Right renal cortex interstitium (tissue), 3 donors: ENCODE measurements at regions not wholly inside any gene's neighbourhood (a gene's known extent, or its start where the extent isn't known, plus 50 kb on each side); places are given as distances from the start of the nearest gene placed in this dataset.

Experiments used
- DNase-seq, 3 donors: peaks; one replicate each; pipeline ENCODE4 v3.0.0-alpha.2; 2013; ENCODE audit warnings: low read depth in 3 of 3, low spot score in 2 of 3

- DNase-seq: no peak
Measured at GRCh38 chr12:43123461-43123860, 428.5 kb downstream of the ADAMTS20 start.

- no peak for DNase-seq
Measured at GRCh38 chr12:43120150-43120549, 431.9 kb downstream of the ADAMTS20 start.

DNA sequence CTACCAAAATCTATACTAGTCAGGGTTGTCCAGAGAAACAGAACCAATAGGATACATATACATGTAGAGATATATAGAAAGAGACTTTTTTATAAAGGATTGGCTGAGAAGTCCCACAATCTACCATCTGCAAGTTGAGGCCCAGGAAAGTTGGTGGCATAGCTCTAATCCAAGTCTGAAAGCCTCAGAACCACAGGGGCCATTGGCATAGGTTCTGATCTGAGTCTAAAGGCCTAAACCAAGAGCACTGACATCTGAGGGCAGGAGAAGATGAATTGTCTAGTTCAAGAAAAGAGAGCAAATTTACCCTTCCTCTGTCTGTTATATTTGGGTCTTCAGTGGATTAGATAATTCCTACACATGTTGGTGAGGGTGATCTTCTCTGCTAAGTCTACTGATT, 433.1 kb downstream of the ADAMTS20 start:
- no peak for DNase-seq

DNA sequence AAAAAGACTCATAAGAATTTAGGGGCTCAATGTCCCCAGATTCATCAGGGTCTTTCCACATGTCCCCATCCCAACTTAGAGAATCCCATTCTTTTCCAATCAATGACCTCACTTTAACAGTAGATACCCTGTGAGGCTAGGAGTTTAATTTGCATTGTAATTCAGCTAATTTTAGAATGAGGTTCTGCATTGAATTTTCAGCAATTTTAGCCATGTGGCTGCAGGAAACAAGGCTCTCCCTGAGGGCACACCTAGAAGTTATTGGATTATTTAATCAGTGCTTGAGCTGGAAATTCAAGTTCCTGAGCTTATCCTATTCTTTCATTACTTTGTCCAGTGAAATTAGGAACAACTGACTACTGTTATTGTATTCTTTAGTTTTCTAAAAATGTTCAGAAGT, 433.8 kb downstream of the ADAMTS20 start:
- DNase-seq: no peak

DNA sequence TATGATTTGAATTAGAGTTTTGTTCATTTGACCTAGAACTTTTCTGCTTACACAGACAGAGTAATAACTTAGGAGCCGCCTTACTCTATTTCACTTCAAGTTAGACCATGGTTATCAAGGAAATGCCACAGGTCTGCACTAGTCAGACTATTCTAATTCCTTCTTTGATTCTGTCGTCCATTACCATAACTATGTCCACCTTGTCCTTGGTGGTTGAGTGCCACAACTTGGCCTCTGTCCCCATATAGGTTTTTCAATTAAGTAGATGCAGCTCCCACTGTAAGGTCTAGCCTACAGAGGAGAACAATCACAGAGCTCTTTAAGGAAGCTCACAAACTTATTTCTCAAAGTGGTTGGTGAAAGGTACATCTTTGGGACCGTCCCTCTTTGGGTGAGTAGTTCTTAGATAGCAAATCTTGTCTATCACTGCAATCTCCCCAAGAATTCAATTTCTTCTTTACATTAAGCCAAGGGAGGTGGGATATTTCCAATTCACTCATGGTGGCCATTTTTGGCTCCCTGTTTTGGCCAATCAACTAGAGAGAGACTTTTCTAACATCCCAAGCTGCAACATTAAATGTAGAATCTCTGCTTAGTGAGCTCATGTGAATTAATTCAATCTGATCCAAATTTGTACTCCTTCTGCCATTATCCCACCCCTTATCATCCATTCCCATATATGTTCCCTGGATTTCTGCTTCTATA, 434.6 kb downstream of the ADAMTS20 start:
- DNase-seq: no peak

GRCh38 chr12:43115441-43116160, 436.4 kb downstream of the ADAMTS20 start:
- DNase-seq: no peak

DNA sequence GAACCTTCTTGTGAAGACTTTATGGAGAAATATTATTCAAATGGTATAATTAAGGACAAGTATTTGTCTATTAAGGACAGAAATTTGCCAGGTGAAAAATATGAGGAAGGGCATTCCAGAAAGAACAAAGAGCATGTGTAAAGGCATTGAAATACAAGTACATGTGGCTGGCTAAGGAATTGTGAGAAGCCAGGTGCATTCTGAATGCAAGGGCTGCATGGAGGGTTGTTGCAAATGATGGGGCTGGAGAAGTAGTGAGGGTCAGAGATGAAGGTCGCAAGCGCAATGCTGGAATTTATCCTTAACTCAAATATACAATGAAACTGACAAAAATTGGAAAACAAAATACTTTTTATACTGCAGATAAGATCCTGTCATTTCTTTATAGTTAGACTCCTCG, 437.7 kb downstream of the ADAMTS20 start:
- no peak for DNase-seq

DNA sequence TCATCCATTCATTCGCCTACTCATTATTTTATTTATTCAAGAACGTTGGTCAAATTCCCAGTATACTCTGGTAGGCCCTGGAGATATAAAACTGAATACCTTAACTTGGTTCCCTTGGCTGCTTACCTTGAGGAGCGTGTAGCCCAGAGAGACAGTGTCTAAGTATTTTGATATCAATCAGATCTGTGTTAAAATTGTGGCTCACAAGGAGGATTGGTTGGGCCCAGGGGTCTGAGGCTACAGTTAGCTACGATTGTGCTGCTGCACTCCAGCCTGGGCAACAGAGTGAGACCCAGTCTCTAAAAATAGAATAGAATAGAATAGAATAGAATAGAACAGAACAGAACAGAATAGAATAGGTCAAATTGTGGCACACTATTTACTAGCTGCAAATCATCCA, 438.4 kb downstream of the ADAMTS20 start:
- DNase-seq: no peak

GRCh38 chr12:43113135-43113534, 438.9 kb downstream of the ADAMTS20 start:
- DNase-seq: no peak

GRCh38 chr12:43112101-43112920, 439.7 kb downstream of the ADAMTS20 start:
- DNase-seq: no peak

GRCh38 chr12:43111608-43112007, 440.4 kb downstream of the ADAMTS20 start:
- DNase-seq: no peak

DNA sequence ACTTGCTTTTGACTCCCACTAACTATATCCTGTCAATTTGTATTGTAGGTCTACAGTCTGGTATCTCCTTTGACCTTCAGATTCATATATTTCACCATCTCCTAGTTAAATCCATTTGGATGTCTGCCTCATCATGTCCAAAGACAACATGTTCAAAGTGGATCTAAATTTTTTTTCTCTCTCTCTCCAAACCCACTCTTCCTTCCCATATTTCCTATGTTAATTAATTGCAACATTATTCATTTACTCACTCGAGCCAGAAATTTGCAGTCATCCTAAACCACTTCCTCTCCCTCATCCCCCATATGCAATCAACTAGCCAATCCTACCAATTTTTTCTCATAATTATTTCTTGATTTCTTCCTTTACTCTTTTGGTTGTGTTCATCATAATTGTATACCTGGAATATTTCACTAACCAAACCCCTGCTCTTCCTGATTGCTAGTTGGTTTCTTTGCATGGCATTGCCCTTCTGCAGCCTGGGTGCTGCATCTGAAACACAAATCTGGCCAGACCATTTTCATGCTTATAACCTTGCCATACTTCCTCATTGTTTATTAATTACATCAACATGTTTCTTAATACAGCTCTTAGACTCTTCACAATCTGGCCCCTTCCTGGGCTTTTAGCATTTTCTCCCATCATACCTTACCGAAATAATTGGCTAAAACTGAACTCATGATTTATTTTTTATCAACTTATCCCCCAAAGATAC, 442.2 kb downstream of the ADAMTS20 start:
- no peak for DNase-seq

GRCh38 chr12:43108656-43109055, 443.3 kb downstream of the ADAMTS20 start:
- DNase-seq: no peak

- no peak for DNase-seq
Measured at GRCh38 chr12:43107026-43107775, 444.8 kb downstream of the ADAMTS20 start.

DNA sequence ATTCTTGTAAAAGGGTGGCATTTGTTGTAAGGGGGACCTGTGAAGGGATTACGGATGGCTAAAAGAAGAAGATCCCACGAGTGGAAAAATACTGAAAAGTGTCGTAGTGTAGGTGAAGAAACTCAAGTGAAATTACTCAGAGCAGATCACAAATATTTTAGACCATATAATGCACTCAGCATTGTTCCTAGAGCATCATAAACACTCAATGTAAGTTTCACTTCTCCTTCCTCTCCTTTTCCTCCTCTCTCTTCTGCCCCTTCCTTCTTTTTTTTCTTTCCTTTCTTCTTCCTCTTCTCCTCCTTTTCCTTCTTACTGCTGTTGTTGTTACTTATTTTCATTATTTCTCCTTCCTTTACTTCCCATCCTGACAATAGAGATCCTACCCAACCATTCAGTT, 445.6 kb downstream of the ADAMTS20 start:
- no peak for DNase-seq

- no peak for DNase-seq
Measured at GRCh38 chr12:43105426-43105981, 446.5 kb downstream of the ADAMTS20 start.

- DNase-seq: no peak
Measured at GRCh38 chr12:43104494-43104893, 447.5 kb downstream of the ADAMTS20 start.

GRCh38 chr12:43103866-43104265, 448.1 kb downstream of the ADAMTS20 start:
- no peak for DNase-seq

DNA sequence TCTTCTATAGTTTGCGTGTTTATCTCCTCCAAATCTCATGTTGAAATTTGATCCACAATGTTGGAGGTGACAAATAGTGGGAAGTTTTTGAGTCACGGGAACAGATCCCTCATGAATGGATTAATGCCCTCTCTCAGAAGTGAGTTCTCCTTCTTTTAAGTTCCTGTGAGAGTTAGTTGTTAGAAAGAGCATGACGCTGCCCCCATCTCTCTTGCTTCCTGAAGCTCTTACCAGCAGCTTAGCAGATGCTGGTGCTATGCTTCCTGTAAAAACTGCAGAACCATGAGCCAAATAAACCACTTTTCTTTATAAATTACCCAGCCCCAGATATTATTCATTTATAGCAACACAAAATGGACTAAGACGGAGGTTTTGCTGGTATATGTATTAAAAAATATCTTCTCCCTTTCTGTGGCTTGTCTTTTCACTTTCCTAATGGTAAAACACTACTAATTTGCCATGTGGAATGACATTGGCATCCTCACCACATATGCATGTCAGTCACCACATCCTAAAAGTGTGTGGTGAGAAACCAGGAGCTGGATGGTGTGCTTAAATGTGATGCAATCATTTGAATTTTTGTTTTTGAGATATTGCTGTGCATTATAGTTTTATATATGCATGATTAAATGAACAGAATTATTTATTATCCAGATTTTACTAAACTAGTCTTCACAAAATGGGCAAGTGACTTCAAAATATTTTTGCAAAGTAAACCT, 449.3 kb downstream of the ADAMTS20 start:
- no peak for DNase-seq
